Neural crest cell (in vitro differentiated cells): ENCODE measurements at regions not wholly inside any gene's neighbourhood (a gene's known extent, or its start where the extent isn't known, plus 50 kb on each side); places are given as distances from the start of the nearest gene placed in this dataset.

Experiments
- DNase-seq: peaks from one replicate; pipeline ENCODE4 v3.0.0; 2021; ENCODE audit warnings: low read depth, mixed read lengths, low spot score
- H3K27ac Mint-ChIP-seq: one replicate; pipeline ENCODE4 v1.8.0; 2021; ENCODE audit warnings: mild to moderate bottlenecking, mixed read lengths; ENCODE audit not compliant: unreplicated experiment
- H3K27me3 Mint-ChIP-seq: 2 replicates; pipeline ENCODE4 v1.8.0; 2021; ENCODE audit warnings: low read depth, mild to moderate bottlenecking, mixed read lengths
- H3K36me3 Mint-ChIP-seq: 2 replicates; pipeline ENCODE4 v1.8.0; 2021; ENCODE audit warnings: low read depth, mild to moderate bottlenecking, mixed read lengths
- H3K4me1 Mint-ChIP-seq: 2 replicates; pipeline ENCODE4 v1.8.0; 2021; ENCODE audit warnings: mixed read lengths
- H3K4me3 Mint-ChIP-seq: one replicate; pipeline ENCODE4 v1.8.0; 2021; ENCODE audit warnings: mild to moderate bottlenecking, mixed read lengths
- H3K9me3 Mint-ChIP-seq: 2 replicates; pipeline ENCODE4 v1.8.0; 2021; ENCODE audit warnings: mixed read lengths
- CTCF ChIP-seq: fragments of 200-600 bp; sonication (generic); conservative IDR thresholded peaks from 2 replicates; pipeline ENCODE4 v1.5.0; 2021; ENCODE audit warnings: antibody characterized with exemption, mild to moderate bottlenecking

- H3K36me3 Mint-ChIP-seq, result peaks cover 2% of the 10 kb centered on the region
- DNase-seq, result no peak
- no peak for TF ChIP-seq CTCF
- peaks cover 9% of the 10 kb centered on the region for H3K9me3 Mint-ChIP-seq
- H3K4me1 Mint-ChIP-seq, result no peaks in the 10 kb centered on the region
- no peak overlapping the region for H3K27ac Mint-ChIP-seq
- H3K27me3 Mint-ChIP-seq, result no peaks in the 10 kb centered on the region
- H3K4me3 Mint-ChIP-seq, result no peak overlapping the region
These were observed 991.9 kb upstream of the CHAC2 start for GRCh38 chr2:52775674-52776073.

- peaks cover 5% of the 10 kb centered on the region for H3K36me3 Mint-ChIP-seq
- no peaks in the 10 kb centered on the region for H3K4me1 Mint-ChIP-seq
- peaks cover 20% of the 10 kb centered on the region for H3K9me3 Mint-ChIP-seq
- no peak for DNase-seq
- H3K27me3 Mint-ChIP-seq, result no peaks in the 10 kb centered on the region
- H3K27ac Mint-ChIP-seq, result no peak overlapping the region
- TF ChIP-seq CTCF, result no peak
- H3K4me3 Mint-ChIP-seq, result no peak overlapping the region
These were observed 1001.9 kb upstream of the CHAC2 start for GRCh38 chr2:52765735-52766134.

- Mint-ChIP-seq H3K9me3 (peaks cover 7% of the 10 kb centered on the region), H3K4me3 (no peak overlapping the region), H3K4me1 (no peaks in the 10 kb centered on the region), H3K36me3 (no peaks in the 10 kb centered on the region), H3K27ac (no peak overlapping the region), H3K27me3 (no peaks in the 10 kb centered on the region)
- DNase-seq, result no peak
- TF ChIP-seq CTCF, result no peak
These were observed 1017.8 kb upstream of the CHAC2 start for GRCh38 chr2:52749764-52750163.

- Mint-ChIP-seq H3K9me3 (peaks cover 7% of the 10 kb centered on the region), H3K4me1 (no peaks in the 10 kb centered on the region), H3K36me3 (no peaks in the 10 kb centered on the region), H3K27me3 (no peaks in the 10 kb centered on the region), H3K4me3 (no peak overlapping the region), H3K27ac (no peak overlapping the region)
- no peak for DNase-seq
- TF ChIP-seq CTCF, result no peak
These were observed 1022.5 kb upstream of the CHAC2 start for GRCh38 chr2:52745144-52745543.

GRCh38 chr2:52732849-52733395, 1034.7 kb upstream of the CHAC2 start:
- H3K4me3 Mint-ChIP-seq, result no peak overlapping the region
- no peak for TF ChIP-seq CTCF

GRCh38 chr2:52724585-52724984, 1043.0 kb upstream of the CHAC2 start:
- peaks cover 2% of the 10 kb centered on the region for H3K9me3 Mint-ChIP-seq
- peaks cover 4% of the 10 kb centered on the region for H3K27me3 Mint-ChIP-seq
- TF ChIP-seq CTCF, result no peak
- H3K4me1 Mint-ChIP-seq, result no peaks in the 10 kb centered on the region
- no peak overlapping the region for H3K4me3 Mint-ChIP-seq
- no peak overlapping the region for H3K27ac Mint-ChIP-seq
- no peak for DNase-seq
- H3K36me3 Mint-ChIP-seq, result no peaks in the 10 kb centered on the region

More at GRCh38 chr2:52732849-52733395, 1034.7 kb upstream of the CHAC2 start:
- Mint-ChIP-seq H3K27me3 (no peaks in the 10 kb centered on the region), H3K27ac (no peak overlapping the region), H3K9me3 (peaks cover 2% of the 10 kb centered on the region), H3K36me3 (no peaks in the 10 kb centered on the region), H3K4me1 (no peaks in the 10 kb centered on the region)
- DNase-seq, result no peak
